ENCODE measurements at regions not wholly inside any gene's neighbourhood (a gene's known extent, or its start where the extent isn't known, plus 50 kb on each side); places are given as distances from the start of the nearest gene placed in this dataset.

DNA sequence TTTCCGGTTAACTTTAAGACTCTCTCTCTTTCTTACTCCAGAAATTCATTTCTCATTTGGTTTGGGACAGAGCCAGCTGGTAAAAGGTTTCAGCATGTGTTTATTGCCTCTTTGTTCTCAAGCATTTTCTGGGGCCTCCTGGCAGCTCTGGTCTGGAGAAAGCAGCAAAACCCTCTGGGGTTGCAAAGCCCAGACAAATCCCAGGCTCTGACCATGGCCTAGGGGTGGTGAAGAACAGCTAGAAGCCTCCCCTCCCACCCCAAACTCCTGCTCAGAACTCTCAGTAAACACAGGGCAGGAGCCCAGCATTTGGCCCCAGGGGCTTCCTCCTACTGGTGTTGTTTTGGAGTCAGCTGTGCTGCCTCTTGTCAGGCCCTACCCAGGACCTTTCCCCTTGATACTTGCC lies 124.2 kb upstream of the SERP2 start:
- 12 to 29% methylated on average over 1 of the region's 1 CpG for WGBS, 2 donors
- no peaks in the 10 kb centered on the region for H3K9me3 ChIP-seq
- H3K4me1 ChIP-seq: peaks cover 0 to 36% (median 32%) of the 10 kb centered on the region in 4 donors
- no peaks in the 10 kb centered on the region for H3K27me3 ChIP-seq
- no peak overlapping the region for H3K4me3 ChIP-seq
- intact Hi-C loops (cut with DNase I): no loop called here
- peak overlapping the region; percentile 69 to 83 (median 77) for H3K27ac ChIP-seq
- TF ChIP-seq POLR2AphosphoS5 (IDR thresholded peaks at IDR 0.05): peak in 1 of 4 donors; percentile 25
- TF ChIP-seq, protein P1, sequence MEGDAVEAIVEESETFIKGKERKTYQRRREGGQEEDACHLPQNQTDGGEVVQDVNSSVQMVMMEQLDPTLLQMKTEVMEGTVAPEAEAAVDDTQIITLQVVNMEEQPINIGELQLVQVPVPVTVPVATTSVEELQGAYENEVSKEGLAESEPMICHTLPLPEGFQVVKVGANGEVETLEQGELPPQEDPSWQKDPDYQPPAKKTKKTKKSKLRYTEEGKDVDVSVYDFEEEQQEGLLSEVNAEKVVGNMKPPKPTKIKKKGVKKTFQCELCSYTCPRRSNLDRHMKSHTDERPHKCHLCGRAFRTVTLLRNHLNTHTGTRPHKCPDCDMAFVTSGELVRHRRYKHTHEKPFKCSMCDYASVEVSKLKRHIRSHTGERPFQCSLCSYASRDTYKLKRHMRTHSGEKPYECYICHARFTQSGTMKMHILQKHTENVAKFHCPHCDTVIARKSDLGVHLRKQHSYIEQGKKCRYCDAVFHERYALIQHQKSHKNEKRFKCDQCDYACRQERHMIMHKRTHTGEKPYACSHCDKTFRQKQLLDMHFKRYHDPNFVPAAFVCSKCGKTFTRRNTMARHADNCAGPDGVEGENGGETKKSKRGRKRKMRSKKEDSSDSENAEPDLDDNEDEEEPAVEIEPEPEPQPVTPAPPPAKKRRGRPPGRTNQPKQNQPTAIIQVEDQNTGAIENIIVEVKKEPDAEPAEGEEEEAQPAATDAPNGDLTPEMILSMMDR (IDR thresholded peaks at IDR 0.05): no peak
- H3K36me3 ChIP-seq: no peaks in the 10 kb centered on the region
- DNase-seq: peak; percentile 91

DNA sequence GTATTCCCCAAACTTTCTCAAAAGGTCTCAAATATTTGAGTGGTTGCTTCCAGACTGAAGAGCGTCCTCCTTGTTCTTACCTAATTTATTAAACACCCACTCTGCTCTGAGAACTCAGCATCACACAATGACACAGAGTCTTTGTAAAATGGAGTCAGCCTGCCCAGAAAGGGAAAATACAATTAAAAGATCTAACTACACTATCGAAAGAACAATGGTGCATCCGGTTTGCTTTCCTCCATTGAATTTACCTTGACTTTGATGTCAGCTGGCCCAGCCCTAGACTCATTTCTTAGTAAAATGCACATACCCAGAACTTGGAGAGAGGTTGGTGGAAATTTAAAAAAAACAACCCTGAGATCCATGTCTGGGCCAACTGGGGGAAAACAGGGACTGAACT lies 120.7 kb upstream of the SERP2 start:
- DNase-seq: no peak
- no peak overlapping the region for H3K27ac ChIP-seq
- intact Hi-C loops (cut with DNase I): no loop called here
- H3K27me3 ChIP-seq: no peaks in the 10 kb centered on the region
- H3K9me3 ChIP-seq: no peaks in the 10 kb centered on the region
- H3K4me3 ChIP-seq: no peak overlapping the region
- TF ChIP-seq POLR2A (IDR thresholded peaks at IDR 0.05) (no peak), EP300 (IDR thresholded peaks at IDR 0.05) (no peak), POLR2AphosphoS5 (IDR thresholded peaks at IDR 0.05) (no peak)
- TF ChIP-seq, protein P1 (IDR thresholded peaks at IDR 0.05): no peak
- H3K4me1 ChIP-seq: peaks cover 0 to 39% (median 34%) of the 10 kb centered on the region in 4 donors
- H3K36me3 ChIP-seq: no peaks in the 10 kb centered on the region
- 90% methylated on average over 3 of the region's 3 CpGs for WGBS, 2 donors

DNA sequence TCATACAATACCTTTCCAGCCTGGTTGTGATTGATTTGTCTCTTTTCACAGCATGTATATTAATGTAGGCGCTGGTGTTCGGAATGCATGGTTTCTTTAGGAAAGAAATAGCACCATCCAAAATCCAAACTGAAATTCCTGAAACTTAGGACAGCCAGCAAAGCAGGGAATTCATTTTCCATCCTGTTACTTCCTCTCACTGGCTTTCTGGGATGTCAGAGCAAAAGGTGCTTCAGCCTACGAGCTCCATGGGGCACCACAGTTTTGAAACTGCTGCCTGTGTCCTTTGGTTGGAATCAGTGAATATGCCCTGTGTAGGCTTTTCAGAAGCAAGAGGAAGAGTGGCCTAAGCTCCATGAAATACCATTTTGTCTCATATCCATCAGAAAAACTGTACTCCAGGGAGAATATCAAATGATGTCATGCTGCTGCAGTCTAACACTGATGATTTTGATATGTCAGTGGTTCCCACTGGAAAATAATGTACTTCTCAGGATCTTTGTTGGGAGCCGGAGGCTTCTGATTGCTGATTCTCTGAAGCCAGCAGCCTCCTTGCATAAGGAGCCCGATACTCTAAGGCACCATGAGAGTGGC lies 117.8 kb upstream of the SERP2 start:
- Histone ChIP-seq H3K9me3 (no peaks in the 10 kb centered on the region), H3K27me3 (no peaks in the 10 kb centered on the region), H3K4me1 (peaks cover 0 to 26% (median 21%) of the 10 kb centered on the region in 4 donors), H3K36me3 (no peaks in the 10 kb centered on the region), H3K27ac (no peak overlapping the region), H3K4me3 (no peak overlapping the region)
- no peak for DNase-seq
- intact Hi-C loops (cut with DNase I): no loop called here
- WGBS, 2 donors: 94 to 95% methylated on average over 5 of the region's 5 CpGs
- TF ChIP-seq POLR2A (IDR thresholded peaks at IDR 0.05) (no peak), POLR2AphosphoS5 (IDR thresholded peaks at IDR 0.05) (no peak), EP300 (IDR thresholded peaks at IDR 0.05) (no peak)
- TF ChIP-seq, protein P1 (IDR thresholded peaks at IDR 0.05): no peak

DNA sequence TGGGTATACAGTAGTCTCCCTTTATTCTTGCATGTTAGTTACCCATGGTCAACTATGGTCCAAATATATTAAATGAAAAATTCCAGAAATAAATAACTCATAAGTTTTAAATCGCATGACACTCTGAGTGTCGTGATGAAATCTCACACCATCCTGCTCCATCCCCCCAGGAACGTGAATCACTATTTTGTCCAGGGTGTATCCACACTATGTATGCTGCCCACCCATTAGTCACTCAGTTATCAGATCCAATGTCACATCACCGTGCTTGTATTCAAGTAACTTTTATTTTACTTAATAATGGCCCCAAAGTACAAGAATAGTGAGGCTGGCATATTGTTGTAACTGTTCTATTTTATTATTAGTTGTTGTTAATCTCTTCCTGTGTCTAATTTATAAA lies 115.8 kb upstream of the SERP2 start:
- WGBS, 2 donors: 97% methylated on average over 4 of the region's 4 CpGs
- TF ChIP-seq POLR2AphosphoS5 (IDR thresholded peaks at IDR 0.05) (no peak), EP300 (IDR thresholded peaks at IDR 0.05) (no peak), POLR2A (IDR thresholded peaks at IDR 0.05) (no peak)
- TF ChIP-seq, protein P1 (IDR thresholded peaks at IDR 0.05): no peak
- Histone ChIP-seq H3K4me3 (no peak overlapping the region), H3K4me1 (peaks cover 0 to 24% (median 20%) of the 10 kb centered on the region in 4 donors), H3K27me3 (no peaks in the 10 kb centered on the region), H3K9me3 (no peaks in the 10 kb centered on the region), H3K27ac (no peak overlapping the region), H3K36me3 (no peaks in the 10 kb centered on the region)
- intact Hi-C loops (cut with DNase I): no loop called here
- no peak for DNase-seq

Measured in sigmoid colon (tissue), 6 donors.